GM12892 (cell line): ENCODE measurements at regions not wholly inside any gene's neighbourhood (a gene's known extent, or its start where the extent isn't known, plus 50 kb on each side); places are given as distances from the start of the nearest gene placed in this dataset.

ENCODE experiments used
- POLR2A ChIP-seq: IDR thresholded peaks from 2 replicates; pipeline ENCODE4 v1.6.1; 2011; ENCODE audit warnings: low read depth, low read length, control low read depth
- POLR2AphosphoS5 ChIP-seq: IDR thresholded peaks from 2 replicates; pipeline ENCODE4 v1.6.1; 2011; ENCODE audit warnings: low read depth, low read length, control low read depth
- TAF1 ChIP-seq: IDR thresholded peaks from 2 replicates; pipeline ENCODE4 v1.6.1; 2011; ENCODE audit warnings: low read depth, mild to moderate bottlenecking, control low read depth, low read length, borderline replicate concordance

DNA sequence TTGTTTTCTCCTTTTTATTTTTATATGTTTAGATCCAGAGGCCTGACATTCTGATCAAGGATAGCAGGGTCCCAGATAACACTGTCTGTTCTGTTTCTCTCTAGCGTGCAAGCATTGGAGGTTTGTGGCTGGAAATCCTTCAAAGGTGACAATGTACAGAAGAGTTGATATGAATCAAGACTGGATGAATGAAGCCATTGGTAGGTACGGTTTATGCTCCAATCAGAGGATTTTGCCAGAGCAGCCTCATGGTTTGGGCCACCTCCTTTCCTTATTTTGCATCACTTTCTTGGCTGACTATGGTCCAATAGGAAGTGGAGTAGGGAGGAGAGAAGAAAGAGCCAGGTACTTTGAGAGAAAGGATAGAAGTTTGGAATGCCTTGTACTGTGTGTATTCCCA is 484.8 kb upstream of the JAG1 start:
- TF ChIP-seq POLR2AphosphoS5 (no peak), POLR2A (no peak), TAF1 (no peak)
